Urothelium cell line (cell line): ENCODE measurements at regions not wholly inside any gene's neighbourhood (a gene's known extent, or its start where the extent isn't known, plus 50 kb on each side); places are given as distances from the start of the nearest gene placed in this dataset.

ENCODE experiments used
- DNase-seq: peaks from one replicate; pipeline ENCODE4 v3.0.0; 2011; ENCODE audit warnings: low spot score, mixed read lengths
- FAIRE-seq: peaks from 2 replicates; lab custom pipeline; 2011; peaks lifted over from hg19 to GRCh38; lab: Jason Lieb, UNC

DNA sequence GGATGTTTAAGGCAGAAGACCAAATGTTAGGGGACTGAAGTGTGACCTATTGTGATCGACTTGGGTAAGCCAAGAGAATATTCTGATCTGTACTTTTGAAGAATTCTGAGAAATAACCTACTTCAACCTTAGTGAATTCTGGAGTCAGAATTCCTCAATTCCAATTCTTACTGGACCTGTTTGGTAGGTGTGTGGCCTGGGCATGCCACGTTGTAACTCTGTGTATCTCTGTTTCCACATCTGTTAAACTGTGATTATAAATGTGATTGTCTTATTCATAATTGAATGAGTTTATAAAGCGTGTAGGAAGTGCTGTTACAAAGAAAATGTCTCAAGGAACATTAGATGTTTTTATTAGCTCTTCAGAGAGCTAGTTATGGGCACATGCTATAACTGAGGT lies 64.5 kb downstream of the TUSC1 start:
- DNase-seq: no peak
- no peak for FAIRE-seq

DNA sequence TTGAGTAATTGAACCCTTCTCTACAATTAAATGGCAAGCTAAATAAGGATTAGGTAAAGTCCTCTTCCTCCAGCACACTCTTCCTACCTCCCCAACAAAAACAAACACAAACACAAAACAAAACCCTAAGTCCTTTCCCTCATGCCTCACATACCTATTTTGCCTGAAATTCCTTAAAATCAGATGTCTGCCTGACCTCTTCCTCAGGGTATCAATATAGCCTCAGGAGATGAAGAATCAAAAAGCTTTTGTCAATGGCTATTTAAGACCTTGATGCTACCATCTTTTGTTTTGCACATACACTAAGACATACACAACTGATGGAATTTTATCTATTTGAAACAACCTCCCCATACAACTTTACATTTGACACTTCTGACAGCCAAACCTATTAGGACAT lies 75.1 kb downstream of the TUSC1 start:
- FAIRE-seq (no peak), DNase-seq (no peak)

DNA sequence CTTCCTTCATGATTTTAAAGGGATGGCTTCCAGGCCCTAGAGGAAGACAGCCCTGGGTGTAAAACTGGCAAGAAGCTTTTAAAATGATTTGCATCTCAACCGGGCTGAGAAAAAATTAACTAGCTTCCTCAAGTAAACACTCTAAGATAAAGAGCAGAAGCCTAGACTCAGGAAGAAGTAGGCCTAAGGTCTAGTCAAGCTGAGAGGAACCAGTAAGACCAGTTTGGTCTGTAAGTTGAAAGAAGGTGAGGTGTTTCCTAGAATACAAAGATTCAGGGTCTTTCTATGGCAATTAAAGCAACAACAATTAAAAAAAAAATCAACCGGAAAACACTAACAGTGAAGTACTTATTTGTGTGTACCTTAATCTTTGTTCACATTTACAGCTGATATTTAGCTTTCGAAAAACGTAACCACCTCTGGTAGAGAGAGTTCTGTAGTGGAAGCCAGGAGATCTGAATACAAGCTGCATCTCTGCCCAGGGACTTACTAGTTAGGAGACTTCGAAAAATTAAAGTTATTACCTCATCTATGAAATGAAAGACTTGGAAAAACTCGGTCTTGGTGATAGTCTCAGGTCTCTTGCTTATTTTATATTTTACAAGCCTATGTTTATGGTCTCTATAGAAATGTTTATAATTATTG lies 75.7 kb downstream of the TUSC1 start:
- DNase-seq: no peak
- FAIRE-seq: no peak

DNA sequence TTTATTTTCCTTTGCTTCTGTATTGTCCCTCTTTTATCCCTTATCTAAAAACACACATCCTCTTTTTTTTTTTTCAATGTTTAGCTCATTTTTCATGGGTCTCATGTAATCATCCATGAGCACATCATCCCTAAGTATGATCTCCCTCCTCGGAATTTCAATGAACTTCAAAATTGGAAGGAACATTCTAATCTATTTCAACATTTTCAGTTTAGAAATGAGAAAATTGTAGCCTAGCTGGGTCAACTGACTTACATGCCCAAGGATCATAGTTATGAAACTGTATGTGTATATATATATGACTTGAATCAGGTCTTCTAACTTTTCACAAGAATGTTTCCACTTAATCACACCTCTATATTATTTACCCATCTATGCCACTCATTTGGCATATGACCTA lies 77.7 kb downstream of the TUSC1 start:
- DNase-seq (no peak), FAIRE-seq (no peak)

DNA sequence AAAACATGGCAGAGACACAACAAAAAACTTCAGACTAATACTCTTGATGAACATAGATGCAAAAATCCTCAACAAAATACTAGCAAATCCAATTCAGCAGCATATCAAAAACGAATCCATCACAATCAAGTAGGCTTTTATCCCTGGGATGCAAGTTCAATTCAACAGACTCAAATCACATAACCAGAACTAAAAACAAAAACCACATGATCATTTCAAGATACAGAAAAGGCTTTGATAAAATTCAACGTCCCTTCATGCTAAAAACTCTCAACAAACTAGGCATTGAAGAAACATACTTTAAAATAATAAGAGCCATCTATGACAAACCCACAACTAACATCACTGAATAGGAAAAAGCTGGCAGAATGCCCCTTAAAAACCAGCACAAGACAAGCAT lies 93.6 kb downstream of the TUSC1 start:
- FAIRE-seq: no peak
- no peak for DNase-seq

DNA sequence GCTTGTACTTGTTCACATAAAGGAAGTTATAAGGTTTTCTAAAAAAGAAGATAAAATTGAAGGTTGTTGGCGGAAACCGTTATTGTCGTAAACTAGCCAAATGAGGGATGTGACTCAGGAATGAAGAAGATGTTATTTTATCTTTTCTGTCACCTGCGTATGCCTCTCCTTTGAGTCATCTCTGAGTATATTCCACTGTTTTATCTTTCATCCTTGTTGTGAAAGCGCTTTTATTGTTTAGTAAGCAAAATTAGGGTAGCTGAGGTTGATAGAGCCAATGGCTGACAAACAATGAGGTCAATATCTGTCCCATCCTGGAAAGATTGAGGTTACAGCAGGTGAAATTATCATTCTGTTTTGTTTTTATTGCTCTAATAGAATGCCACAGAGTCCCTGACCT lies 105.0 kb downstream of the TUSC1 start:
- DNase-seq (no peak), FAIRE-seq (no peak)

DNA sequence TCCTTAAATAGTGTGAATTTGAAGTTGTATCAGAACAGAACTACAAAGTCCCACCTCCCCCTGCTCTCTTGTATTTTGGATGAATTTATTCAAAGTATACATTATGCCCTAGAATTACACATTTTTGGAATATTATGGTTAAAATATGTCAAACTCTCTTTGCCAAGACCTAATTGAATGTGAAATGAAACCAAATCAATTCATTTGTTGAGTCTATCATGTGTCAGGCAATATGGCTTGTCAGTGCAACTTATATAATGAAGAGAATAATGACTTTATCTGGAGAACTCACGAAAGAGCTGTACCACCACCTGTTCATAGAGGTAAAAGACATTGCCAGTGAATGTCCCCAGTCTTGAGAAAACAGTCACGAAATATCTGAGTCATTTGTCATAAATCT lies 106.8 kb downstream of the TUSC1 start:
- DNase-seq (no peak), FAIRE-seq (no peak)

DNA sequence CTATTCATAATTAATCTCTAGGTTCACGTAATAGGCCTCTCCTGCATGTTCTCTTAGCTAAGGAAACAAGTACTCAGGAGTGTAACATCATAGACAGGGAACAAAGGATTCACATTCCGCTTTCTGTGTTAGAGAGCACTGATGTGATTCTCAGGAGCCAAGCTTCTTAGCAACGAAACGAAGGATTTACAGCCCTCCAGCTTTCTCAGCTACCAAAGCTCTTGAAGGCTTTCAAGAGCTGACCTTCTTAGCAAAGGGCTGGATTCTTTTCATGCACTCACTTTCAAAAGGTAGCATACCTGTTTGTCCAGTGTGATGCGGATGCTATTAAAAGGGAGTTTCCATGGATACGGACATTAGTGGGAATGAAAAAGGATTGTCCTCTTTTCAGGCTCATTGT lies 107.4 kb downstream of the TUSC1 start:
- no peak for FAIRE-seq
- DNase-seq: no peak

DNA sequence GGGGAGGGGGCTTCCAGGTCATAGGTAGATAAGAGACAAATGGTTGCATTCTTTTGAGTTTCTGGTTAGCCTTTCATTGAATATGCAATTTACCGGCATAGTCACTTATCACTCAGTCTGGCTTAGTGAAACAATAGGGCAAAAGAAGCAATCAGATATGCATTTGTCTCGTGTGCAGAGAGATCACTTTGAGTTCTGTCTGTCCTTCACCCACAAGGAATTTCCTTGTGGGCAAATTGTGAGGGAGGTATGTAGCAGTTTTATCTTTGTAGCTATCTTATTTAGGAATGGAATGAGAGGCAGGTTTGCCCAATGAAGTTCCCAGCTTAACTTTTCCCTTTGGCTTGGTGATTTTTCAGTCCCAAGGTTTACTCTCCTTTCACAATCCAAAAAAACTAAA lies 116.1 kb downstream of the TUSC1 start:
- DNase-seq: no peak
- no peak for FAIRE-seq

DNA sequence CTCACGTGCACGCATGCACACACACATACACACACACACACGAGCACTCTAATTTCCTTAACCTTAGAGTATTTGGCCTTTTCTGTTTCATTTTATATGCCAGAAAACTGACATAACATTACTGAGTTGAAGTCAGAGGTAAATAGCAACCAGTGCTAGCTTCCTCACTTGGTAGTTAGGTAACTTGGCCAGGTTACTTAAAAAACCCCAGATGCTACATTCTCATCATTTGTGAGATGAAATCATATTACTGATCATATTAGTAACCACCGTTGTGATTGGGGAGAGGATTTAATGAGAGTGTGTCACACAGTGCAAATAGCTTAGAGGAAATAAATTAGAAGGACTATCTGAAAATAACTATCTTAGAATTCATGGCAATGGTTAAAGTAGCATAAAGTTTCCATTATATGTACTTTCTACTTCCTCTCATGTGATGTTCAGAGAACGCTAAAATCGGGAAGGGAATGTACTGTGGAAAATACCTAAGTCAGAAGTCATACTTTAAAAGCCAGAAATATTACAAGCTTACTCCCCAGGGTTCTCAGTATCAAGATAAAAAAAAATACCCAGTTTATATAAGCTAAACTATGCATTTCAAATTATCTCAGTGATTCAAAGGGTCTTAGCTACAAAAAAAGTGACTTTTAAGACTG lies 120.5 kb downstream of the TUSC1 start:
- DNase-seq (no peak), FAIRE-seq (no peak)

DNA sequence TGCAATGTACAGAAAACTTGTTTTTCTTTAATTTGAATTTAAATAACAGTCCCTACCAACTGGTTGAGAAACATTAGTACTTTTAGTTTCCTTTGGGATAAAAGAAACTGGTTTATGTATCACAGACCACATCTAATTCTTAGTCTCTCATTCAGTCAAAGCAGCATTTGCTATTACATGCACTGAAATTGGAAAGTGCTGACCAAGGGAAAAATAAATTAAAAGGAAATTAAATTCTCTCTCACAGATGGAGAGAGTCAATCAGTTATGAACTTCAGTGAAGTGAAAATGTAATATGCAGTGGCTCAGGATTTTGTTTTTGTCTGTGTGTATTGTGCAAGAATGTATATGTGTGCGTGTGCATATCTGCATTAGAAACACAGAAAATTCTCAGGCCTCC lies 121.7 kb downstream of the TUSC1 start:
- FAIRE-seq (no peak), DNase-seq (no peak)

DNA sequence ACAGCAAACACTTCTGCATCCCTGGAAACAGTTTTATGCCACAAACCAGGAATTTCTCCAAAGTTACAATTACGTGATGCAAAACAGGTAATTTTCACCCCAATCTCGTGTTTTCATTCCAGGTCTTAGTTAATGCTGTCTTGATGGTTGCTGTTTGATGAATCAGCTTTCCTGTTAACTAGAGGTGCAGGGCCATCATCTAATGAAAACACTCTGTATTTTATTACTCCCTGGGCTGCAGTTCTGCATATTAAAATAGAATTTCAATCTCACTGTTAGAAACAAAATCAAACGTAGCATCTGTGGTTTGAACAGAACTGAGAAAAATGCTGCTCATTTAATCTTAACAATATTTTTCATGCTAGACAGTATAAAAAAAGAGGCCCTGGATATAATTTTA lies 129.4 kb downstream of the TUSC1 start:
- FAIRE-seq (no peak), DNase-seq (no peak)

DNA sequence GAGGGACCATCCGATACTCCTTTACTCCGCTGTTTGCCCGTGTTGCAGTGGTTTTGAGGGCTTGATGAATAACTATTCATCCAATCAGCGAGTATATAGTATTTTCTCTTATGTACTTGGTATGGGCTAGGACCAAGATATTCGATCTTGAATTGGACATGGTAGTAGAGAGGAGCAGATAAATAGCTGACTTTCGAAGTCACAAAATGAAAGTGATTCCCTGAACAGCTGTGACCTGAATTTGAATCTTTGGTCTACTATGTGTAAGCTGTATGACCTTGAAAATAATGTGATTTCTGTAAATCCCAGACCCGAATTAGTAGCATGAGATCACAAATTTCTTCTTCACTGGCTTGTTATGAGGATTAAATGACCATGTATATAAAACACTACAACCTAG lies 134.4 kb downstream of the TUSC1 start:
- DNase-seq (no peak), FAIRE-seq (no peak)

DNA sequence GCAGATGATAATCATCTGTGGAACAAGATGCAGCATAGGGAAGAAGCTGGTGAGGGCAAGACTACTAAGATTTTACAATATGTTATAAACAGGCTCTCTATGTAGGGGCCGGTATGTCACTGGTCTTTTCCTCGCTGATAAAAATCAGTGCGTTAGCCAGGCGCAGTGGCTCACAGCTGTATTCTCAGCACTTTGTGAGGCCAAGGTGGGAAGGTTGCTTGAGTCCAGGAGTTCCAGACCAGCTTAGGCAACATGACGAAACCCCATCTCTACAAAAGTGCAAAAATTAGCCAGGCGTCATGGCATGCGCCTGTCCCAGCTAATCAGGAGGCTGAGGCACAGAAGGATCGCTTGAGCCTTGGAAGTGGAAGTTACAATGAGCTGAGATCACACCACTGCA lies 135.9 kb downstream of the TUSC1 start:
- FAIRE-seq (no peak), DNase-seq (no peak)

DNA sequence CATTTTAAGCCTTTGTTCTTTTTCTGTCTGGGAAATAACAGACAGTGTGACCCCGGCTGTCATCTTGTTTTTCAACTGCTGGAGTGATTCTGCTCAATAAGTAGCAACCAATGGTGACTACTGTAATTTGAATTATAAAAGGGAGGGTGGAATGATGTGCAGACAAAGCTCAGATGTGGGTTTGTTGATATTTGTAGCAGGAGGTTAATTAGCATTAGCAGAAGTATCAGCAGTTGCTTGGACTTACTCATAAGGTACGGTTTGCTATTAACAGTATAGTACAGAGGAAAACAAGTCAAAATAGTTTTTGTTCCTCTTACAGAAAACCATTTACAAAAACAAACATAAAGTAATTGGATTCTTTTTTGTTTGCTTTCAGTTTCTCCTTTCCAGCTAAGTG lies 140.4 kb downstream of the TUSC1 start:
- DNase-seq (no peak), FAIRE-seq (no peak)

DNA sequence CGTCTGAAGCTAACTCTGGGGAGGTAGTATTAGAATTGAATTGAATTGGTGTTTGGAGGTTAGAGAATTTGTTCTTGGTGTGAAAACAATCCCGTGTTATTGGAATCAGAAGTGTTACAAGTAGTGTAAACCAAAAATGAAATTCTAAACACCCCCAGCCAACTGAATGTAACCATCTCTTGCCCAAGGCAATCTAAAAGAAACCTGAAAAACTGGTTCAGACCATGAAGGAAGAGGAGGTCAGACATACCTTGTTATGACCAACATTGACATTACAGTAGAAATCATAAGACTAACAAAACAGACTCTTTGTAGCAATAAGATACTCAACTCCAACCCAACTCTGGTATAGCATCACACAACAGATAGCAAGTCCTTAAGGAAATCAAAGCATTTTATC lies 159.0 kb downstream of the TUSC1 start:
- DNase-seq (no peak), FAIRE-seq (no peak)

DNA sequence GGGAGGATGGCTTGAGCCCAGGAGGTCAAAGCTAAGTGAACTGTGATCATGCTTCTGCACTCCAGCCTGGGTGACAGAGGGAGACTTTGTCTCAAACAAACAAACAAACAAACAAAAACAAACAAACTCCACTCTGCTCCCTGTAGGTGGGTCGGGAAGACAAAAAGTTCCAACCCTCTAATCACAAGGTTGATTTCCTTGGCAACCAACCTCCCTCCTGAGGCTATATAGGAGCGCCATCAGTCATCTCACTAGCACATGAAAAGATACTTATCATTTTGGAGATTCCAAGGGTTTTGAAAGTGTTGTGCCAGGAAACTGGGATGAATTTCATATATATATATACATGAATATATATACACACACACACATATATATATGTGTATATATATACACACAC lies 160.5 kb downstream of the TUSC1 start:
- DNase-seq (no peak), FAIRE-seq (no peak)

DNA sequence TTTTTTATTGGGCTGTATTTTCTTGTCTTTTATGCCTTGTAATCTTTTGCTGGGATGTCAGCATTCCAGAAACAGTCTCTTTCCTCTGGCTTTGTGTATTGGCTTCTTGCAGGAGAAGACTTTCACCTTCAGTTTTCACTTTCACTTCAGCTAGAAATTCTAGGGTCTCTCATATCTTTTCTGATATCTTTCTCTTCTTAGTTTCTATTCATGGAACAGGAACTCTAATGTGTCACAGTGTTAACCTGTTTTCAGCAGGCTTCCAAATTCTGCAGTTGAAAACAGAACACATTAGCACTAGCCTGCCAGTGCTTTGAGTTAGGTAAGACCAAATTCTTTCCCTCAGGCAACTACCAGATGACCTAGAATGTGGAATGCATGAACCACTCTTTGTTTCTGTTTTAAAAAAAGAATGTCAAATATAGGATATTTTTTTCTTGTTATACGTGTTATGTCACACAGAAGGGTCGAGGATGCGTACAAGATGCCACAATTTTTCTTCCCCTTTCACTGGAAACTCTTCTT lies 164.7 kb downstream of the TUSC1 start:
- no peak for DNase-seq
- FAIRE-seq: no peak

DNA sequence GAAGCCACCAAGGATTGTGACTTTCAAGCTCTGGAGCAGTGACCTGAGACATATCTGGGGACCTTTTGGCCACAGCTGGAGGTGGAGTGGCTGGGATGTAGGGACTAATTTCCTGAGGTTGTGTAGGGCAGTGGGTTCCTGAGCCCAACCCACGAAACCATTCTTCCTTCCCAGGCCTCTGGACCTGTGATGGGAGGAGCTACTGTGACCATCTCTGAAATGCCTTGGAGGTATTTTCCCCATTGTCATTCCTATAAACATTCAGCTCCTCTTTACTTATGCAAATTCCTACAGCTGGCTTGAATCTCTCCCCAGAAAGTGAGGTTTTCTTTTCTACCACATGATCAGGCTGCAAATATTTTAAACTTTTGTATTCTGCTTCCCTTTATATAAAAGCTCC lies 172.6 kb downstream of the TUSC1 start:
- FAIRE-seq (no peak), DNase-seq (no peak)

DNA sequence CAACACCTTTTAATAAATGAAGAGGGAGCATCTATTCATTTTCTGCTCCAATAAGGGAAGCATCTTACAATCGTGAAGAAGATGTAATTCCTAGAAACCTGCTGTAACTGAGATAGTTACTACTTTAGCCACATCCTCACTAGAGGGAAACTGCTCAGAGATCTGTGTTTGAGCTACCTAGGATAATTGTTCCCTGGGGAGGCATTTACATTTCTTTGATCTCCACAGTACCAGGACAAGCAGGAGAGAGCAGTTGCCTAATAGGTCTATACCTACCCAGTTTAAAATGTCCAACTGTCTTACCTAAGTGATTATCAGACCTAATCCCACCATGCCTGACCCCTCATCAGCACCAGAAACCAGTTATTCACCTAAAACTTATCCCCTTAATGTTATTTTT lies 196.9 kb downstream of the TUSC1 start:
- FAIRE-seq: no peak

DNA sequence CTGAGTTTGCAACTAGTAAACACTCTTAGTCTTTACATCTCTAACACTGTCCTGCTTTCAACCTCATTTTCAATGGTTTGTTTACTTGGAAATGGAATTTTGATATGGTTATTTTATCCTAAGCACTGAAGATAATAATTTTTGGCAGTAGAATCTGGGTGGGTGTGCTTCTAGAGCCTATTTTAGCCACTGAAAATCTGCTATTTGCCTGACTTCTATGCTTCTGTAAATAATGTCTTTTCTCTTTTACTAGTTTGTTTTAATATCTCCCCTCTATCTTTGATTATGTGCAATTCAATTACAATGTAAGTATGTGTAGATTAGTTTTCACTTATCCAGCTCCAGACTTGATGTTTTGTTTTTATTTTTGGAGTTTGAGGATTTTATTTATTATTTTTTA lies 197.5 kb downstream of the TUSC1 start:
- FAIRE-seq (no peak), DNase-seq (no peak)

More for the DNA sequence above, 196.9 kb downstream of the TUSC1 start:
- no peak for DNase-seq

DNA sequence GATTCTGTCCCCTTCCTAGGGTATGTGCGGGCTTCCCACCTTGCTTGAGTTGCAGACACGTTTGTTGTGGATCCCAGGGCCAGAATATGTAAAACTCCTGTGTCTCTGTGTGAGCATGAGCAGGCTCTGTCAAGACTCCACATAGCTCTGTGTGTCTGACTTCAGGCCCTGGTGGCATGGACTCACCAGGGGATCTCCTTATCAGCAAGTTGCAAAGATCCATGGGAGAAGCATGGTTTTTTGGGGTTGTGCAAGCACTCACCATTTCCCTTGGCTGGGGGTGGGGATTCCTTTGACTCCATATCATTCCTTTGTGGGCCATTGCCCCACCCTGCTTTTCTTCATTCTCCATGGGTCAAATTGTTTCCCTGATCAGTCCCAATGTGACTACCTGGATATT lies 205.6 kb downstream of the TUSC1 start:
- FAIRE-seq (no peak), DNase-seq (no peak)

DNA sequence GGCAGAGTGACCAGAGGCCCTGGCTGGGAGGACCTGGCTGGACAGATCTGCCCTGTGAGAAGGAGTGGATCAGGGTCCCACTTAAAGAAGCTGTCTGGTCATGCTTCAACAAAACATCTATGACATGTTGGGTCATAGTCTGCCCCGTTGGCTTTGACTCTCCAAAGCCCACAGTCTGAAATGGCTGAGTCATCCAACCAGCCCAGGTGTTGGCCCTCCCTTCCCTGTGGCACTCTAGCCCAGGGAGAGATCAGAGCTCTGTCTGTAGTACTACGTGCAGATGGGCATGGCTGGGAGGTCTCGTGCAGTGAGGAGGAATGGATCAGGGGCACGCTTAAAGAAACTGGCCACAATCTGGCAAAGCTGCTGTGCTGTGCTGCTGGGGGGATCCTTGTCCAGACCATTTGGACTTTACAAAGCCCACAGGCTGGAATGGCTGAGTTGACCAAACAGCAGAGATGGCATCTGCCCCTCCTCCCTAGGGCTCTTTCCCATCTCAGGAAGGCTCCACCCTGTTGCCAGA lies 206.1 kb downstream of the TUSC1 start:
- FAIRE-seq (no peak), DNase-seq (peak; percentile 7)
